GM18909 (cell line): ENCODE measurements at regions not wholly inside any gene's neighbourhood (a gene's known extent, or its start where the extent isn't known, plus 50 kb on each side); places are given as distances from the start of the nearest gene placed in this dataset.

Experiments
- ATAC-seq: cut with Tn5 transposase; IDR thresholded peaks from one replicate; pipeline ENCODE4 v1.9.1; 2021; ENCODE audit warnings: mild to moderate bottlenecking; ENCODE audit not compliant: unreplicated experiment, poor library complexity

- no peak for ATAC-seq
Measured at GRCh38 chr13:97627566-97627965, 193.6 kb downstream of the RAP2A start.

GRCh38 chr13:97629601-97630272 is 195.8 kb downstream of the RAP2A start:
- ATAC-seq = no peak

GRCh38 chr13:97630725-97631124 is 196.8 kb downstream of the RAP2A start:
- ATAC-seq = no peak

GRCh38 chr13:97631158-97631557 is 197.2 kb downstream of the RAP2A start:
- ATAC-seq = peak; percentile 78

GRCh38 chr13:97639236-97639635 is 205.3 kb downstream of the RAP2A start:
- ATAC-seq = no peak

GRCh38 chr13:97640268-97640667 is 206.3 kb downstream of the RAP2A start:
- no peak for ATAC-seq

GRCh38 chr13:97648171-97648880 is 214.4 kb downstream of the RAP2A start:
- ATAC-seq = no peak

GRCh38 chr13:97648881-97649224 is 214.9 kb downstream of the RAP2A start:
- no peak for ATAC-seq

- ATAC-seq = no peak
Measured at GRCh38 chr13:97653443-97654140, 219.6 kb downstream of the RAP2A start.

- ATAC-seq = no peak
Measured at GRCh38 chr13:97654236-97654635, 220.3 kb downstream of the RAP2A start.

- ATAC-seq = no peak
Measured at GRCh38 chr13:97658556-97658955, 224.6 kb downstream of the RAP2A start.

- ATAC-seq = peak; percentile 51
Measured at GRCh38 chr13:97659602-97660001, 225.6 kb downstream of the RAP2A start.

- no peak for ATAC-seq
Measured at GRCh38 chr13:97660594-97661260, 226.8 kb downstream of the RAP2A start.

GRCh38 chr13:97686594-97686993 is 252.6 kb downstream of the RAP2A start:
- no peak for ATAC-seq

GRCh38 chr13:97692628-97693027 is 258.7 kb downstream of the RAP2A start:
- ATAC-seq = no peak

- ATAC-seq = no peak
Measured at GRCh38 chr13:97695684-97696083, 257.8 kb upstream of the IPO5 start.

GRCh38 chr13:97696921-97697320 is 256.6 kb upstream of the IPO5 start:
- ATAC-seq = no peak

GRCh38 chr13:97700306-97700848 is 253.1 kb upstream of the IPO5 start:
- no peak for ATAC-seq

- ATAC-seq = no peak
Measured at GRCh38 chr13:97702614-97703013, 250.9 kb upstream of the IPO5 start.

GRCh38 chr13:97710797-97711196 is 242.7 kb upstream of the IPO5 start:
- no peak for ATAC-seq

- no peak for ATAC-seq
Measured at GRCh38 chr13:97712770-97713169, 240.7 kb upstream of the IPO5 start.
